GM12865 (cell line): ENCODE measurements at regions not wholly inside any gene's neighbourhood (a gene's known extent, or its start where the extent isn't known, plus 50 kb on each side); places are given as distances from the start of the nearest gene placed in this dataset.

ENCODE experiments used
- DNase-seq: peaks from one replicate; pipeline ENCODE4 v3.0.0; 2010; ENCODE audit warnings: low read depth
- H3K4me3 ChIP-seq: 2 replicates; pipeline ENCODE4 v1.5.1; 2011; ENCODE audit warnings: mild to moderate bottlenecking, low read depth, low read length, control low read depth
- CTCF ChIP-seq: IDR thresholded peaks from 2 replicates; pipeline ENCODE4 v1.5.1; 2011; ENCODE audit warnings: low read length, control low read depth, low read depth, inconsistent platforms; ENCODE audit not compliant: insufficient read depth; ENCODE audit errors: missing control alignments

- DNase-seq = no peak
- TF ChIP-seq CTCF = no peak
- H3K4me3 ChIP-seq = no peak overlapping the region
These were observed 114.9 kb downstream of the CD8B2 start for GRCh38 chr2:106602042-106602441.

DNA sequence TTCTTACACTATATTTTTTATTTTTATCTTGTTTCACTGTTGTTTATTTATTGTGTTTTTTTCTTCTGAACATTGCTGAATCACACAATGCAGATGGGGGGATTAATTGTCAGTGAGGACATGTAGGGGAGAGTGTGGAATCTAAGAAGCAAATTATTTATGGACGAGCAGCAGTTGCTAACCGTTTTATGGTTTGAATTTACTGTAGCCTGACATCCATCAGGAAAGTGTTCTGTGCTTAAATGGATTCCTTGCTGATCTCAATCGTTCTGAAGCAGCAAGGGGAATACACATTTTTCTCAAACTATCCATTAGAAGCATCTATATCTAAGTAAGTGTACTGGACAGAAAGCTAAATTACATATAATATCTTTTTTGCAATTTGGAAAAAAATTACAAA is 119.5 kb downstream of the CD8B2 start:
- TF ChIP-seq CTCF = no peak
- no peak for DNase-seq
- no peak overlapping the region for H3K4me3 ChIP-seq

DNA sequence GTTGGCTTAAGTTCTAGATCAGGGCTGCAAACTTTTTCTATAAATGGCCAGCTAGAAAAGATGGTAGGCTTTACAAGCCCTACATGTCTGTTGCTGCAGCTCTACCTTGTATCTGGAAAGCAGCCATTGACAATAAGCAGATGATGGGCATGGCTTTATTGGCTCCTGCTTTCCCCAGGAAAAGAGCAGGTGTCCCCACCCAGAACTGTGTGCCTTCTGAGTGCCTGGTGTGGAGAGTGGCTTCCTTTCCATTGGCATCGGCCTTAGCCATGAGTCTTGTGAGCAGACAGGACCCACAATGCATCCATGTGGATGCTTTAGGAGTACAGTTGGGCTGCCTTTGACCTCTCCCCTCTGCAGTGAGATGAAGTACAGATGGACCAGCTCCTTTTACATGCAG is 120.2 kb downstream of the CD8B2 start:
- no peak overlapping the region for H3K4me3 ChIP-seq
- no peak for TF ChIP-seq CTCF
- no peak for DNase-seq

- no peak overlapping the region for H3K4me3 ChIP-seq
- TF ChIP-seq CTCF = no peak
- DNase-seq = no peak
These were observed 122.6 kb downstream of the CD8B2 start for GRCh38 chr2:106609780-106610179.

- DNase-seq = no peak
- TF ChIP-seq CTCF = no peak
- H3K4me3 ChIP-seq = no peak overlapping the region
These were observed 127.5 kb downstream of the CD8B2 start for GRCh38 chr2:106614511-106615291.

DNA sequence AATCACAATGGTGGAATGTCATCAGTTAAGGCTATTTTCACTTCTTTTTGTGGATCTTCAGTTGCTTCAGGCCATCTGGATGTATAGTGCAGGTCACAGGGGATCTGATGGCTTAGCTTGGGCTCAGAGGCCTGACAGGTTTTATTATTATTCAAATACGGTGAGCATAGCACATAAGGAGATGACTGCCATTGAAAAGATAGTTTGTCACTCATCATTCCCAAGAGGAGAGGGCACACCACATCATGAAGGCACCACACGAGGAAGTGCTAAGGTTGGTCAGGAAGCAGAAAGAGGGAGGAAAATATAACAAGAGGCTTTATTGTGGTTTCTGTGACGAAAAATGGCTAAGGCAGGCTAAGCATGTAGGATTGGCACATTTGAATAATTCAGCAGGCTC is 131.4 kb downstream of the CD8B2 start:
- TF ChIP-seq CTCF = no peak
- DNase-seq = no peak

DNA sequence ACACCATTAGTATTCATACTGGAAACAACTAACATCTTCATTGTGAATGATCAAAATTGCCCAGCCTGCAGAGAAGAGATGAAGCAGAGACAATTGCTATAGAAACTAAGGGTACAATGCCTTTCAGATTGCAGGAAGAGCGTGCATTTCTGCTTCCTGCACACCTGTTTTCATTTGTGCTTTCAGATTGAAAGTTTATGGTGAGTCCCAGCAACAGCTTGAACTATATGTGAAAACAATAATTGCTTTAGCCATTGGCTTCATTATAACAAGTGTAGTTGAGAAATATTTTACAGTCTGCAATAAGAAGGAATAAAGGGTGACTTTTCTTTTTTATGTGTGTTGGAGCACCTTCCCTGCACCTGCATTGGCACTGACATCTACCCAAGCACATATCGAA is 136.3 kb downstream of the CD8B2 start:
- no peak for DNase-seq
- no peak overlapping the region for H3K4me3 ChIP-seq
- no peak for TF ChIP-seq CTCF

More for the DNA sequence above, 131.4 kb downstream of the CD8B2 start:
- H3K4me3 ChIP-seq = no peak overlapping the region
